Endothelial cell of umbilical vein (primary cell): ENCODE measurements at regions not wholly inside any gene's neighbourhood (a gene's known extent, or its start where the extent isn't known, plus 50 kb on each side); places are given as distances from the start of the nearest gene placed in this dataset.

ENCODE experiments used
- BruUV-seq: library from RNA; stranded (reverse); fragments of 400-500 nt; replicated peaks from 2 replicates; lab custom pipeline; 2021; lab: Mats Ljungman, UMichigan
- CTCF ChIA-PET: fragments of 300-600, 350-600 bp; sonication (Branson Sonifier 250); formaldehyde crosslinking; loops from one replicate; lab custom pipeline; 2021; ENCODE audit warnings: antibody characterized with exemption, inconsistent platforms; lab: Charles Lee
- POLR2A ChIA-PET: fragments of 300-600, 350-600 bp; sonication (Branson Sonifier 250); formaldehyde crosslinking; loops from one replicate; lab custom pipeline; 2021; ENCODE audit warnings: antibody characterized with exemption, inconsistent platforms; lab: Charles Lee
- DNase-seq: peaks from one replicate; pipeline ENCODE4 v3.0.0-alpha.2; 2011; ENCODE audit warnings: low read depth, low spot score
- FAIRE-seq: peaks from 2 replicates; lab custom pipeline; 2011; peaks lifted over from hg19 to GRCh38; lab: Jason Lieb, UNC
- H2AFZ ChIP-seq: 2 replicates; pipeline ENCODE4 v1.6.0; 2012; ENCODE audit warnings: low read depth, low read length, control low read depth, inconsistent platforms
- H3K27ac ChIP-seq: 2 replicates; pipeline ENCODE4 v1.5.1; 2011; ENCODE audit warnings: low read depth, mild to moderate bottlenecking, control low read depth, low read length, moderate library complexity; ENCODE audit not compliant: insufficient read depth
- H3K27me3 ChIP-seq, 2 experiments: 2 replicates each; pipeline versions ENCODE4 v1.6.0 to v1.6.1; 2011; ENCODE audit warnings: low read length in 2 of 2, mixed read lengths in 1 of 2; ENCODE audit not compliant: control insufficient read depth in 2 of 2, insufficient read depth in 2 of 2
- H3K36me3 ChIP-seq, 2 experiments: 2 replicates in 1 of 2; 3 replicates in 1 of 2; pipeline ENCODE4 v1.5.1; 2011; ENCODE audit warnings: low read length in 2 of 2, mild to moderate bottlenecking in 1 of 2, moderate library complexity in 1 of 2; ENCODE audit not compliant: control insufficient read depth in 2 of 2, insufficient read depth in 2 of 2; ENCODE audit errors: extremely low read depth in 1 of 2
- H3K4me1 ChIP-seq: 3 replicates; pipeline ENCODE4 v1.5.1; 2011; ENCODE audit warnings: mild to moderate bottlenecking, low read length; ENCODE audit not compliant: control insufficient read depth, insufficient read depth; ENCODE audit errors: extremely low read depth
- H3K4me2 ChIP-seq: 2 replicates; pipeline ENCODE4 v1.6.1; 2011; ENCODE audit warnings: low read length, control low read depth, mixed read lengths; ENCODE audit not compliant: insufficient read depth
- H3K4me3 ChIP-seq, 3 experiments: fragments of 200-600 bp in 1 of 3; sonication (generic), shearing (Covaris generic) in 1 of 3; replicated peaks in 1 of 3; 2 replicates each; pipeline ENCODE4 v1.5.1; 2011 to 2016; ENCODE audit warnings: control low read depth in 3 of 3, low read length in 3 of 3, mild to moderate bottlenecking in 2 of 3, inconsistent platforms in 1 of 3, low read depth in 1 of 3, moderate library complexity in 1 of 3; ENCODE audit not compliant: insufficient read depth in 1 of 3
- H3K79me2 ChIP-seq: 2 replicates; pipeline ENCODE4 v1.6.0; 2012; ENCODE audit warnings: low read length, inconsistent platforms; ENCODE audit not compliant: control insufficient read depth, insufficient read depth
- H3K9ac ChIP-seq: replicated peaks from 2 replicates; pipeline ENCODE3; 2011; ENCODE audit warnings: low read length, control low read depth; ENCODE audit not compliant: insufficient read depth; ENCODE audit errors: extremely low read depth
- H3K9me1 ChIP-seq: replicated peaks from 3 replicates; pipeline ENCODE4 v1.6.0; 2011; ENCODE audit warnings: mild to moderate bottlenecking, low read length; ENCODE audit not compliant: control insufficient read depth, insufficient read depth; ENCODE audit errors: extremely low read depth
- H3K9me3 ChIP-seq: replicated peaks from 2 replicates; pipeline ENCODE4 v1.5.1; 2012; ENCODE audit warnings: low read length, inconsistent platforms; ENCODE audit not compliant: control insufficient read depth, insufficient read depth
- H4K20me1 ChIP-seq: replicated peaks from 2 replicates; pipeline ENCODE3; 2011; ENCODE audit warnings: mild to moderate bottlenecking, low read length; ENCODE audit not compliant: control insufficient read depth, insufficient read depth; ENCODE audit errors: extremely low read depth
- CTCF ChIP-seq, 2 donors: IDR thresholded peaks; 1 replicate in 1 of 2; 2 replicates in 1 of 2; pipeline ENCODE4 v1.5.1; 2011; ENCODE audit warnings: low read length in 2 of 2, mild to moderate bottlenecking in 2 of 2, moderate library complexity in 2 of 2, control low read depth in 1 of 2, inconsistent platforms in 1 of 2, low read depth in 1 of 2; ENCODE audit not compliant: insufficient read depth in 1 of 2; ENCODE audit errors: extremely low read depth in 1 of 2
- EZH2 ChIP-seq: IDR thresholded peaks from 2 replicates; pipeline ENCODE4 v1.6.1; 2012; ENCODE audit warnings: borderline replicate concordance, low read depth, mild to moderate bottlenecking, moderate library complexity, low read length, inconsistent platforms; ENCODE audit not compliant: severe bottlenecking
- FOS ChIP-seq: IDR thresholded peaks from 2 replicates; pipeline ENCODE4 v1.6.1; 2011; ENCODE audit warnings: mild to moderate bottlenecking, low read length, moderate library complexity, borderline replicate concordance; ENCODE audit not compliant: insufficient read depth
- GATA2 ChIP-seq: IDR thresholded peaks from 2 replicates; pipeline ENCODE4 v1.7.0; 2011; ENCODE audit warnings: low read depth, mild to moderate bottlenecking, moderate library complexity, mixed read lengths, low read length; ENCODE audit not compliant: insufficient read length, insufficient read depth
- JUN ChIP-seq: IDR thresholded peaks from 2 replicates; pipeline ENCODE4 v1.6.1; 2011; ENCODE audit warnings: borderline replicate concordance, low read depth; ENCODE audit not compliant: insufficient read length, insufficient read depth
- MAX ChIP-seq: IDR thresholded peaks from 2 replicates; pipeline ENCODE4 v1.6.1; 2011; ENCODE audit not compliant: insufficient read depth, insufficient read length
- MYC ChIP-seq: IDR thresholded peaks from one replicate; pipeline ENCODE4 v1.6.1; 2011; ENCODE audit warnings: mild to moderate bottlenecking, low read depth, low read length
- POLR2A ChIP-seq: IDR thresholded peaks from 2 replicates; pipeline ENCODE4 v1.6.1; 2012; ENCODE audit warnings: low read depth, mild to moderate bottlenecking, control low read depth, low read length
- POLR2AphosphoS5 ChIP-seq: IDR thresholded peaks from 2 replicates; pipeline ENCODE4 v1.6.1; 2012; ENCODE audit warnings: low read depth, mild to moderate bottlenecking, control low read depth, low read length, moderate library complexity; ENCODE audit not compliant: insufficient read depth
- dilution Hi-C: fragments of 300-500 bp; cut with MboI; formaldehyde crosslinking; loops from one replicate; pipeline ENCODE4 v1.15.0; 2019; ENCODE audit warnings: low sequenced_read_pairs; ENCODE audit not compliant: extremely low pct_ligation_motif_present
- intact Hi-C: fragments of 100-400 bp; cut with micrococcal nuclease; formaldehyde crosslinking; loops from one replicate; pipeline ENCODE4 v1.10.0; 2022

- Histone ChIP-seq H3K4me1 (no peaks in the 10 kb centered on the region), H3K27me3 (peaks cover 0 to 4% of the 10 kb centered on the region in 2 experiments), H3K79me2 (no peaks in the 10 kb centered on the region), H3K9ac (no peak overlapping the region), H4K20me1 (no peaks in the 10 kb centered on the region), H2AFZ (no peak overlapping the region), H3K4me3 (no peak overlapping the region), H3K27ac (no peak overlapping the region), H3K9me3 (no peaks in the 10 kb centered on the region), H3K9me1 (no peaks in the 10 kb centered on the region), H3K36me3 (no peaks in the 10 kb centered on the region), H3K4me2 (no peak overlapping the region)
- ChIA-PET CTCF (no interaction called here), POLR2A (no interaction called here)
- intact Hi-C loops (no loop called here), dilution Hi-C loops (no loop called here)
- no peak for DNase-seq
- no TSS peak for BruUV-seq
- TF ChIP-seq CTCF (IDR thresholded peaks at IDR 0.05; ENCODE audit: extremely low read depth in 1 of 2, insufficient read depth in 1 of 2, low read depth in 1 of 2, low read length in 2 of 2): no peak
- no peak for TF ChIP-seq MAX
- no peak for TF ChIP-seq POLR2AphosphoS5
- TF ChIP-seq GATA2: no peak
- no peak for TF ChIP-seq EZH2
- TF ChIP-seq JUN: no peak
- no peak for TF ChIP-seq MYC
- no peak for TF ChIP-seq FOS
- no peak for TF ChIP-seq POLR2A
- FAIRE-seq: no peak
These were observed 96.8 kb upstream of the PCBD1 start for GRCh38 chr10:70984986-70985722.
